Right lobe of liver (tissue), 6 donors: ENCODE measurements at regions not wholly inside any gene's neighbourhood (a gene's known extent, or its start where the extent isn't known, plus 50 kb on each side); places are given as distances from the start of the nearest gene placed in this dataset.

Source experiments
- ATAC-seq, 4 donors: fragments of 200-7000 bp; cut with Tn5 transposase; one replicate each; pipeline ENCODE4 v1.9.1; 2020; ENCODE audit warnings: mild to moderate bottlenecking in 4 of 4, moderate library complexity in 4 of 4
- DNase-seq, 3 donors: peaks; one replicate each; pipeline ENCODE4 v3.0.0-alpha.2; 2020
- H3K27ac ChIP-seq, 3 donors: fragments of 200-600 bp; one replicate each; pipeline ENCODE4 v1.8.0; 2022
- H3K27me3 ChIP-seq, 2 donors: fragments of 200-600 bp; one replicate each; pipeline ENCODE4 v1.8.0; 2022
- H3K36me3 ChIP-seq, 4 donors: fragments of 200-600 bp; sonication (generic) in 1 of 4; one replicate each; pipeline versions ENCODE4 v1.5.1 to v1.8.0; 2017 to 2022; ENCODE audit warnings: control low read depth in 1 of 4
- H3K4me1 ChIP-seq, 4 donors: fragments of 200-600 bp; sonication (generic) in 1 of 4; one replicate each; pipeline versions ENCODE4 v1.5.1 to v1.8.0; 2017 to 2022; ENCODE audit warnings: control low read depth in 1 of 4
- H3K4me3 ChIP-seq, 3 donors: fragments of 200-600 bp; one replicate each; pipeline ENCODE4 v1.8.0; 2022
- H3K9me3 ChIP-seq, 4 donors: fragments of 200-600 bp; sonication (generic) in 1 of 4; one replicate each; pipeline versions ENCODE4 v1.5.1 to v1.8.0; 2017 to 2022; ENCODE audit warnings: control low read depth in 1 of 4
- CTCF ChIP-seq, 4 donors: fragments of 200-600 bp in 3 of 4; fragments of 450-650 bp in 1 of 4; IDR thresholded peaks; one replicate each; pipeline versions ENCODE4 v1.5.1 to v1.8.0; 2016 to 2022; ENCODE audit warnings: antibody characterized with exemption in 4 of 4, mild to moderate bottlenecking in 2 of 4
- POLR2A ChIP-seq: fragments of 450-650 bp; IDR thresholded peaks from one replicate; pipeline ENCODE4 v1.6.1; 2017; ENCODE audit warnings: antibody characterized with exemption, mild to moderate bottlenecking
- WGBS: methylation state at CpG from one replicate; pipeline ENCODE4 v1.1.6; 2018; ENCODE audit warnings: low coverage, low lambda C conversion rate; ENCODE audit not compliant: insufficient coverage; ENCODE audit errors: missing lambda C conversion rate; 5-methylcytosine and 5-hydroxymethylcytosine counted together
- intact Hi-C, 2 donors: fragments of 100-400 bp; cut with DNase I; formaldehyde crosslinking; loops; one replicate each; pipeline versions ENCODE4 v1.11.2 to v1.14.1; 2022
- donor health status: DM: no; HTN: yes; CAD: no.
- donor health status: DM: no; HTN: no; CAD: no.
- donor health status: DM: no; HTN: no; CAD: no.
- donor health status: DM: no; HTN: yes; CAD: no.
- donor health status: DM: no; HTN: yes; CAD: no.

DNA sequence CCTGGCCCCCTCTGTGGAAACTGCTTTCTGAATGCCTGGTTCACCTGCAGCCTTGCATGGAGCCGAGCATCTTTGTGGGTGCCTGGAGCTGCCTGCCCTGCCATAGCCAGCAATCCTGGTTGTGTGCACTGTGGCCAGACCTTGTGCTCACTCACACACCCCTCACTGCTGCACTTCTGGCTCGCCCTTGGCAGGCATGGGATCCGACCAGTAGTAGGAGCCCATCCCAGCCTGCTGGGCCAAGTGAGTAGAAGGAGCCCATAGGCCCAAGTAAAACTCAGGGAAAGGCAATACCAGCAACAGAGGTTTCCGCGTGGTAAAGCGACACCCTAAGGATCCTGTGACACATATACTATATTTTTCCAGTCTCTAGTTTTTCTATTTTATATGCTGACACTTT lies 270.0 kb upstream of the NAV3 start:
- no peaks in the 10 kb centered on the region for H3K9me3 ChIP-seq
- H3K27me3 ChIP-seq = no peaks in the 10 kb centered on the region
- intact Hi-C loops = no loop called here
- 77% methylated on average over 5 of the region's 6 CpGs for WGBS
- no peak overlapping the region for H3K27ac ChIP-seq
- no peak overlapping the region for H3K4me3 ChIP-seq
- peak in 1 of 4 donors; percentile 23 for ATAC-seq
- TF ChIP-seq CTCF (IDR thresholded peaks at IDR 0.05) = no peak
- TF ChIP-seq POLR2A = no peak
- DNase-seq = no peak
- no peaks in the 10 kb centered on the region for H3K36me3 ChIP-seq
- H3K4me1 ChIP-seq = no peaks in the 10 kb centered on the region

DNA sequence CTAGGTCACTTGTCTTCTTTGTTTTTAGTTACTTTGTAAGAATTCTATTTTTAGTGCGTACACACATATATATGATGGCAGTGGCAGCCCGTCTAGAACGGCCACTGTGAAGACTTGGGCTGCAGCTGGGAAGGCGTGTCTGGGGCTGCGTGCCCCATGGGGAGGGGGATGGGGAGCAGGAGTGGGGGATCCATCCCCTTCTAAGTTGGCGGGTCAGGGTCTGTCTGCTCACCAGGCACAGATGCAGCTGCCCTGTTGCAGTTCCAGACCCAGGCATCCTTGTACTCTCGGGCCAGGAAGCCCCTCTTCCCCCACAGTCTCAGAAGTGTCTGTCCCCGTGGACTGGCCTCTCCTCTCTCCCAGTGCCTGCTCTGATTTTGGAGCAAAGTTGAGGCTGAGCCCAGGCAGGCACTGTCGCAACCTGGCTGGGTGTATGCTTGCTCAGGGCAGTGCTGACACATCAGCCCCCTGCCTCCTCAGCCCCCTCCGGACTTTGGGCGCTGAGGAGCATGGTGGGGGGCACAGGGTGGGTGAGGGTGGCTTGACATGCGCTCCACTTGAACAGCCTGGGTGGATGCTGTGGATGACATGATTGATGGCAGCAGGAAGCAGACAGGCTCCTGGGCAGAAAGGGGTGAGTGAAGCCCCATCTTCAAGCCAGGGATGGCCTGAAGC lies 271.2 kb upstream of the NAV3 start:
- no peak for DNase-seq
- H3K4me1 ChIP-seq = no peaks in the 10 kb centered on the region
- no peaks in the 10 kb centered on the region for H3K36me3 ChIP-seq
- H3K4me3 ChIP-seq = no peak overlapping the region
- TF ChIP-seq POLR2A (no peak), CTCF (IDR thresholded peaks at IDR 0.05) (no peak)
- intact Hi-C loops = no loop called here
- 79% methylated on average over 5 of the region's 12 CpGs for WGBS
- H3K9me3 ChIP-seq = no peaks in the 10 kb centered on the region
- H3K27ac ChIP-seq = no peak overlapping the region
- ATAC-seq = peak in 1 of 4 donors; percentile 29
- no peaks in the 10 kb centered on the region for H3K27me3 ChIP-seq

- no peaks in the 10 kb centered on the region for H3K27me3 ChIP-seq
- ATAC-seq = no peak
- no peak for DNase-seq
- H3K9me3 ChIP-seq = no peaks in the 10 kb centered on the region
- no peaks in the 10 kb centered on the region for H3K36me3 ChIP-seq
- H3K4me3 ChIP-seq = no peak overlapping the region
- no peak for TF ChIP-seq CTCF (IDR thresholded peaks at IDR 0.05)
- no peak for TF ChIP-seq POLR2A
- 57% methylated on average over 3 of the region's 4 CpGs for WGBS
- intact Hi-C loops = no loop called here
- no peak overlapping the region for H3K27ac ChIP-seq
- no peaks in the 10 kb centered on the region for H3K4me1 ChIP-seq
Measured at GRCh38 chr12:77555074-77555473, 275.6 kb upstream of the NAV3 start.

DNA sequence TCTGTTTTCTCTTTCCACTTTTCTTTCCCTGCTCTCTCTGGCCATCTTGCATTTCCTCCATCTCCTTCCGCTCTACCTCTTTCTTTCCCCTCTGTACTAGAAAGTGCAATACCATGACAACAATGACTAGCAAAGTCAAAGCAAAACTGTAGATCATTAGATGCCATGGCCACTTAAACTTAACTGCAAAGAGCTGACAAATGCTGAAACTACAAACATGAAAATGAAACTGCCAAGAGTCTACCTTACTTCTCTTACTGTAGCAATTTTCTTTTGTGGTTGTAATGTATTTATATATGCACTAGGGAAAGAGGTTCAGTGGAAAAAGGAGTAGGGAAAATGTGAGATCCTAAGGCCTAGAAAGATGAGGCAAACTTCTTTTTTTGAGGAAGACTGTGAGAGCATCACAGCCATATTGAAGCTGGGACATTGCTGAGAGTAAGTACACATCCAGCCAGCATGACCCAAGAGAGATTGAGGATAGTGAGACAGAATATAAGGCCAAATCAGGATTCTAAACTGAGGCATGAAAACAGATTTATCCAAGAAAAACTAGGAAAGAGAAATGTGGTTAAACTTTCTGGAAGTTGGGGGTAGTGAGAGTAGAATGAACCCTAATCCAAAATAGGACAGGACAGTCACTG lies 276.6 kb upstream of the NAV3 start:
- H3K9me3 ChIP-seq = no peaks in the 10 kb centered on the region
- no peaks in the 10 kb centered on the region for H3K4me1 ChIP-seq
- H3K4me3 ChIP-seq = no peak overlapping the region
- intact Hi-C loops = no loop called here
- 82% methylated on average over 1 of the region's 1 CpG for WGBS
- H3K27me3 ChIP-seq = no peaks in the 10 kb centered on the region
- H3K27ac ChIP-seq = no peak overlapping the region
- H3K36me3 ChIP-seq = no peaks in the 10 kb centered on the region
- no peak for ATAC-seq
- DNase-seq = no peak
- TF ChIP-seq POLR2A (no peak), CTCF (IDR thresholded peaks at IDR 0.05) (no peak)
